ENCODE measurements at regions not wholly inside any gene's neighbourhood (a gene's known extent, or its start where the extent isn't known, plus 50 kb on each side); places are given as distances from the start of the nearest gene placed in this dataset.
"Not testable (repeated sequence)": the region's sequence is repeated elsewhere in the genome, so short reads cannot be mapped to it uniquely, and the experiment has no call there.

DNA sequence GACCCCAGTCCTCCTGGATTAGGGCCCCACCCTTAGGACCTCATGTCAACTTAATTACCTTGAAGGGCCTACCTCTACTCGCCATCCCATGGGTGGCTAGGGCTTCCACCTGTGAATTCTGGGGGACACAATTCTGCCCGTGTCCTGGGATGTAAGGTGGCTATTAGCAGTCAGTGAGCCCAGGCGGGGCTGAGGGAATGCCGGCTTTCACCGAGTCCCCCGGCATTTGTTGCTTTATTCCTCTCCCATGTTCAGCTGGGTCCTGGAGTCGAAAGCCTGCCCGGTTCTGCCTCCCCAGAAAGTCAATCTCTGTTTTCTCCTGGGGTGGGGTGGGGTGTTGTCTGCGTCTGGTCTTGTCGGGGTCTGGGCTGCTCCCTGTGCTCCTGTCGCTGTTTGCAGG, 125.6 kb downstream of the GLRX3 start:
- FAIRE-seq (no peak), DNase-seq (ENCODE audit: low read depth) (no peak)
- H3K27me3 ChIP-seq (ENCODE audit: control insufficient read depth, insufficient read depth, low read length), result no peaks in the 10 kb centered on the region

DNA sequence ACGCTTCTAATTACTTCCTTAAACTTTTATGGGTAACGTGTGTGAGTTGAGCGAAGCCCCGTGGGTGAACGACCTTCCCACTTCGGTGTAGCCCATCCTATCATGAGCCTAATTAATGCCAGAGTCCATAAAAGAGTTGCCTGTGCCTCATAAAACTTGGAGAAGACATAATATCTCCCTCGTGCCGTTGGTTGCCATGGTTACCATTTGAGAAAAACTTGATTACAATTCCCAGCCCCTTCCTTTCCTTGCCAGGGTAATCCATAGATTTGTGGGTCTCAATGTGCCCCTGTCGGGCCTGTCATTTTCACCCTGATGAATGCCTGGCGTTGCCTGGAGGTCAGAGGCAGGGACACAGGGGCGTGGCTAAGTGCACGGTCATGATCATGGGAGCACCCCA, 127.1 kb downstream of the GLRX3 start:
- DNase-seq (ENCODE audit: low read depth), result no peak
- no peak for FAIRE-seq
- Histone ChIP-seq H3K36me3 (ENCODE audit: control insufficient read depth, insufficient read depth, low read length) (no peaks in the 10 kb centered on the region), H3K4me3 (ENCODE audit: low read depth, low read length) (no peak overlapping the region), H3K27me3 (ENCODE audit: control insufficient read depth, insufficient read depth, low read length) (no peaks in the 10 kb centered on the region)
- TF ChIP-seq, protein P1, sequence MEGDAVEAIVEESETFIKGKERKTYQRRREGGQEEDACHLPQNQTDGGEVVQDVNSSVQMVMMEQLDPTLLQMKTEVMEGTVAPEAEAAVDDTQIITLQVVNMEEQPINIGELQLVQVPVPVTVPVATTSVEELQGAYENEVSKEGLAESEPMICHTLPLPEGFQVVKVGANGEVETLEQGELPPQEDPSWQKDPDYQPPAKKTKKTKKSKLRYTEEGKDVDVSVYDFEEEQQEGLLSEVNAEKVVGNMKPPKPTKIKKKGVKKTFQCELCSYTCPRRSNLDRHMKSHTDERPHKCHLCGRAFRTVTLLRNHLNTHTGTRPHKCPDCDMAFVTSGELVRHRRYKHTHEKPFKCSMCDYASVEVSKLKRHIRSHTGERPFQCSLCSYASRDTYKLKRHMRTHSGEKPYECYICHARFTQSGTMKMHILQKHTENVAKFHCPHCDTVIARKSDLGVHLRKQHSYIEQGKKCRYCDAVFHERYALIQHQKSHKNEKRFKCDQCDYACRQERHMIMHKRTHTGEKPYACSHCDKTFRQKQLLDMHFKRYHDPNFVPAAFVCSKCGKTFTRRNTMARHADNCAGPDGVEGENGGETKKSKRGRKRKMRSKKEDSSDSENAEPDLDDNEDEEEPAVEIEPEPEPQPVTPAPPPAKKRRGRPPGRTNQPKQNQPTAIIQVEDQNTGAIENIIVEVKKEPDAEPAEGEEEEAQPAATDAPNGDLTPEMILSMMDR (IDR thresholded peaks at IDR 0.05; ENCODE audit: insufficient read depth, low read length, severe bottlenecking), result no peak

More for the DNA sequence above, 125.6 kb downstream of the GLRX3 start:
- H3K4me3 ChIP-seq (ENCODE audit: low read depth, low read length), result no peak overlapping the region
- no peaks in the 10 kb centered on the region for H3K36me3 ChIP-seq (ENCODE audit: control insufficient read depth, insufficient read depth, low read length)
- TF ChIP-seq, protein P1 (IDR thresholded peaks at IDR 0.05; ENCODE audit: insufficient read depth, low read length, severe bottlenecking), result no peak

DNA sequence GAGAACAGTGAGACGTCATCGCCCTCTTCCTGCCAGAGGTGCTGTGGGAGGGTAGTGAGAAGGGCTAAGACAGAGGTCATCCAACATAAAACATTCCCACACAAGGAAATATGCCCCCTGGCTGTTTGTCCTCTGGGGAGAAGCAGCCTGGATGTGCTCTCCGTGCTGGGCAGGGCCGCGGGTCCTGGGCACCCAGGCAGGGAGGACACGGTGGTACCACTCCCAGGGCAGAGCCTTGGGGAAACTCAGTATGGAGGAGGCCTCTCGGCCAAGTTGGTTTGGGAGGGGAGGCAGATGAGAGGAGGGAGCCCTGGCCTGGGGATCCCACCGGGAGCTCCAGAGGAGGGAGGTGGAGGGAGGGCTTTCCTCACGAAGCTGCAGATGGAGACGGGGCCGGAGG, 129.4 kb downstream of the GLRX3 start:
- H3K4me3 ChIP-seq (ENCODE audit: low read depth, low read length), result no peak overlapping the region
- no peaks in the 10 kb centered on the region for H3K27me3 ChIP-seq (ENCODE audit: control insufficient read depth, insufficient read depth, low read length)
- no peaks in the 10 kb centered on the region for H3K36me3 ChIP-seq (ENCODE audit: control insufficient read depth, insufficient read depth, low read length)
- no peak for FAIRE-seq
- TF ChIP-seq, protein P1 (IDR thresholded peaks at IDR 0.05; ENCODE audit: insufficient read depth, low read length, severe bottlenecking), result no peak
- DNase-seq (ENCODE audit: low read depth), result no peak

DNA sequence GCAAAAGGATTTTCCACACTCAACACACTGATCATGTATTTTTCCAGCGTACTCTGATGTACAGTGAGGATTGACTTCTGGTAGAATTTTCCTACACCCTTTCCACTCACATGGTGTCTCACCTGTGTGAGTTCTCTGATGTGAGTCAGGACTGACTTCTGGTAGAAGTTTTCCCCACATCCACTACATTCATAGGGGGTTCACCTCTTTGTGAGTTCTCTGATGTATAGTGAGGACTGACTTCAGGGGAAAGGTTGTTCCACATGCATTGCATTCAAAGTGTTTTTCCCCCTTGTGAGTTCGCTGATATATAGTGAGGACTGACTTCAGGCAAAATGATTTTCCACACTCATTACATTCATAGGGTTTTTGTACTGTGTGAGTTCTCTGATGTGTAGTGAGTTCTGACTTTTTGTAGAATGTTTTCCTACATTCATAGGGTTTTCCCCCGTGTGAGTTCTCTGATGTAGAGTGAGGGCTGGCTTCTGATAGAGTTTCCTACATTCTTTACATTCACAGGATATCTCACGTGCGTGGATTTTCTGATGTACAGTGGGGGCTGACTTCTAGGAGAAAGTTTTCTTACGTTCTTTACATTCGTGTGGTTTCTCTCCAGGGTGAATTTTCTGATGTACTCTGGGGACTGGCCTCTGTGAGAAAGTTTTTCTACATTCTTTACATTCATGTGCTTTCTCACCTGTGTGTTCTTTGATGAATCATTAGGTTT, 146.5 kb downstream of the GLRX3 start:
- TF ChIP-seq, protein P1 (IDR thresholded peaks at IDR 0.05; ENCODE audit: insufficient read depth, low read length, severe bottlenecking), result no peak
- FAIRE-seq (no peak), DNase-seq (ENCODE audit: low read depth) (no peak)
- Histone ChIP-seq H3K27me3 (ENCODE audit: control insufficient read depth, insufficient read depth, low read length) (no peaks in the 10 kb centered on the region), H3K4me3 (ENCODE audit: low read depth, low read length) (no peak overlapping the region), H3K36me3 (ENCODE audit: control insufficient read depth, insufficient read depth, low read length) (no peaks in the 10 kb centered on the region)

DNA sequence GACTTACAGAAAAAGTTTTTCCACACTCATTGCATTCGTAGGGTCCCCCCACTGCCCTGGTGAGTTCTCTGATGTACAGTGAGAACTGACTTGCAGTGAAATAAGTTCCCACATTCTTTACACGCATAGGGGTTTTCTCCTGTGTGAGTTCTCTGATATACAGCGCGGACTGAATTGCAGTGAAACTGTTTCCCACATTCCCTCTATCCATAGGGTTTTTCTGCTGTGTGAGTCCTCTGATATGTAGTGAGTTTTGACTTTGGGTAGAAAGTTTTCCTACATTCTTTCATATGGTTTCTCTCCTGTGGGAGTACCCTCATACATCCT, 147.0 kb downstream of the GLRX3 start:
- Histone ChIP-seq H3K36me3 (ENCODE audit: control insufficient read depth, insufficient read depth, low read length) (no peaks in the 10 kb centered on the region), H3K4me3 (ENCODE audit: low read depth, low read length) (no peak overlapping the region), H3K27me3 (ENCODE audit: control insufficient read depth, insufficient read depth, low read length) (no peaks in the 10 kb centered on the region)
- no peak for FAIRE-seq
- TF ChIP-seq, protein P1 (IDR thresholded peaks at IDR 0.05; ENCODE audit: insufficient read depth, low read length, severe bottlenecking), result no peak
- no peak for DNase-seq (ENCODE audit: low read depth)

DNA sequence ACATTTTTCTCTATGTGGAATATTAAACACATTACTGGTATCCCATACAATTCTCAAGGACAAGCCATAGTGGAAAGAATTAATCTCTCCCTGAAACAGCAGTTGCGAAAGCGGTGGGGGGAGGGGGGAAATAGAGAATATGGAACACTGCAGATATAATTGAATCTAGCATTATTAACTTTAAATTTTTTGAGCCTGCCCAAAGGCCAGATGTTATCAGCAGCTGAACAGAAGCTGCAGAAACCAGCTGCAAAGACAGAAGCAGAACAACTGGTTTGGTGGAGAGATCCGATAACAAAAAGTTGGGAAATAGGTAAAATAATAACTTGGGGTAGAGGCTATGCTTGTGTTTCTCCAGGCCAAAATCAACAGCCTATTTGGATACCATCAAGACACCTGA, 159.6 kb downstream of the GLRX3 start:
- FAIRE-seq; DNase-seq (ENCODE audit: low read depth); H3K27me3 ChIP-seq (ENCODE audit: control insufficient read depth, insufficient read depth, low read length); H3K4me3 ChIP-seq (ENCODE audit: low read depth, low read length); H3K36me3 ChIP-seq (ENCODE audit: control insufficient read depth, insufficient read depth, low read length): not testable (repeated sequence)

All from bronchial epithelial cell (primary cell).